Peyer's patch (tissue), 4 donors: ENCODE measurements at regions not wholly inside any gene's neighbourhood (a gene's known extent, or its start where the extent isn't known, plus 50 kb on each side); places are given as distances from the start of the nearest gene placed in this dataset.

Experiments used
- CTCF ChIP-seq, 6 experiments: fragments of 450-650 bp in 4 of 6; fragments of 200-600 bp in 2 of 6; sonication (generic) in 1 of 6; IDR thresholded peaks; one replicate each; pipeline ENCODE4 v1.5.1; 2017 to 2019; ENCODE audit warnings: antibody characterized with exemption in 6 of 6, mild to moderate bottlenecking in 3 of 6, moderate library complexity in 1 of 6
- POLR2A ChIP-seq, 2 donors: fragments of 450-650 bp; IDR thresholded peaks; one replicate each; pipeline ENCODE4 v1.5.1; 2017; ENCODE audit warnings: antibody characterized with exemption in 2 of 2, mild to moderate bottlenecking in 2 of 2, moderate library complexity in 2 of 2

- no peak for TF ChIP-seq CTCF (IDR thresholded peaks at IDR 0.05)
- TF ChIP-seq POLR2A (IDR thresholded peaks at IDR 0.05), result no peak
These were observed 102.6 kb downstream of the CASP12 start for GRCh38 chr11:104795501-104796213.
